GM21381 (cell line): ENCODE measurements at regions not wholly inside any gene's neighbourhood (a gene's known extent, or its start where the extent isn't known, plus 50 kb on each side); places are given as distances from the start of the nearest gene placed in this dataset.

Source experiments
- ATAC-seq: cut with Tn5 transposase; IDR thresholded peaks from one replicate; pipeline ENCODE4 v1.9.1; 2021; ENCODE audit warnings: mild to moderate bottlenecking, moderate library complexity; ENCODE audit not compliant: unreplicated experiment

- no peak for ATAC-seq
These were observed 317.6 kb upstream of the PROX1 start for GRCh38 chr1:213669964-213670691.

GRCh38 chr1:213670692-213671023 lies 317.1 kb upstream of the PROX1 start:
- no peak for ATAC-seq

- ATAC-seq, result no peak
These were observed 312.7 kb upstream of the PROX1 start for GRCh38 chr1:213675043-213675442.

- no peak for ATAC-seq
These were observed 311.0 kb upstream of the PROX1 start for GRCh38 chr1:213676736-213677135.

- no peak for ATAC-seq
These were observed 309.4 kb upstream of the PROX1 start for GRCh38 chr1:213678348-213678747.

- no peak for ATAC-seq
These were observed 309.0 kb upstream of the PROX1 start for GRCh38 chr1:213678753-213679152.

GRCh38 chr1:213679153-213679552 lies 308.6 kb upstream of the PROX1 start:
- no peak for ATAC-seq

GRCh38 chr1:213680677-213681325 lies 307.0 kb upstream of the PROX1 start:
- ATAC-seq, result no peak

GRCh38 chr1:213681788-213682340 lies 305.9 kb upstream of the PROX1 start:
- no peak for ATAC-seq

- no peak for ATAC-seq
These were observed 304.2 kb upstream of the PROX1 start for GRCh38 chr1:213683529-213683928.

GRCh38 chr1:213684454-213684853 lies 303.3 kb upstream of the PROX1 start:
- no peak for ATAC-seq

GRCh38 chr1:213685992-213686582 lies 301.7 kb upstream of the PROX1 start:
- no peak for ATAC-seq

GRCh38 chr1:213686983-213687382 lies 300.8 kb upstream of the PROX1 start:
- no peak for ATAC-seq

- ATAC-seq, result no peak
These were observed 299.9 kb upstream of the PROX1 start for GRCh38 chr1:213687832-213688231.

- no peak for ATAC-seq
These were observed 299.1 kb upstream of the PROX1 start for GRCh38 chr1:213688655-213689054.

GRCh38 chr1:213689260-213689659 lies 298.5 kb upstream of the PROX1 start:
- no peak for ATAC-seq

- no peak for ATAC-seq
These were observed 297.3 kb upstream of the PROX1 start for GRCh38 chr1:213690341-213690917.

- ATAC-seq, result no peak
These were observed 295.5 kb upstream of the PROX1 start for GRCh38 chr1:213692321-213692720.

- ATAC-seq, result no peak
These were observed 293.9 kb upstream of the PROX1 start for GRCh38 chr1:213693864-213694263.

GRCh38 chr1:213697192-213697802 lies 290.5 kb upstream of the PROX1 start:
- no peak for ATAC-seq

- ATAC-seq, result no peak
These were observed 289.6 kb upstream of the PROX1 start for GRCh38 chr1:213698092-213698702.
